Kidney epithelial cell (primary cell): ENCODE measurements at regions not wholly inside any gene's neighbourhood (a gene's known extent, or its start where the extent isn't known, plus 50 kb on each side); places are given as distances from the start of the nearest gene placed in this dataset.

ENCODE experiments used
- DNase-seq: peaks from one replicate; pipeline ENCODE4 v3.0.0-alpha.2; 2010; ENCODE audit warnings: low read depth
- H3K27me3 ChIP-seq: 2 replicates; pipeline ENCODE4 v1.6.0; 2011; ENCODE audit warnings: low read length; ENCODE audit not compliant: control insufficient read depth, insufficient read depth
- H3K36me3 ChIP-seq: 2 replicates; pipeline ENCODE4 v1.5.1; 2011; ENCODE audit warnings: low read length; ENCODE audit not compliant: control insufficient read depth, insufficient read depth
- H3K4me3 ChIP-seq: 2 replicates; pipeline ENCODE4 v1.5.1; 2011; ENCODE audit warnings: low read depth, mild to moderate bottlenecking, control low read depth, low read length
- CTCF ChIP-seq: IDR thresholded peaks from 2 replicates; pipeline ENCODE4 v1.5.1; 2011; ENCODE audit warnings: mild to moderate bottlenecking, moderate library complexity, low read length, control low read depth, inconsistent platforms; ENCODE audit not compliant: insufficient read depth, poor library complexity, severe bottlenecking

GRCh38 chr5:152255411-152255810, 149.7 kb downstream of the NMUR2 start:
- Histone ChIP-seq H3K4me3 (no peak overlapping the region), H3K27me3 (no peaks in the 10 kb centered on the region), H3K36me3 (no peaks in the 10 kb centered on the region)
- DNase-seq, result no peak
- TF ChIP-seq CTCF, result no peak

GRCh38 chr5:152247850-152248385, 157.2 kb downstream of the NMUR2 start:
- Histone ChIP-seq H3K27me3 (no peaks in the 10 kb centered on the region), H3K36me3 (no peaks in the 10 kb centered on the region), H3K4me3 (no peak overlapping the region)
- TF ChIP-seq CTCF, result no peak
- no peak for DNase-seq

GRCh38 chr5:152246401-152246800, 158.7 kb downstream of the NMUR2 start:
- Histone ChIP-seq H3K36me3 (no peaks in the 10 kb centered on the region), H3K27me3 (no peaks in the 10 kb centered on the region), H3K4me3 (no peak overlapping the region)
- no peak for DNase-seq
- TF ChIP-seq CTCF, result no peak

GRCh38 chr5:152237531-152237930, 167.5 kb downstream of the NMUR2 start:
- Histone ChIP-seq H3K27me3 (no peaks in the 10 kb centered on the region), H3K4me3 (no peak overlapping the region), H3K36me3 (no peaks in the 10 kb centered on the region)
- no peak for TF ChIP-seq CTCF
- DNase-seq, result no peak

- no peak for DNase-seq
- H3K36me3 ChIP-seq, result no peaks in the 10 kb centered on the region
These were observed 178.9 kb downstream of the NMUR2 start for GRCh38 chr5:152226191-152226590.

More at GRCh38 chr5:152226191-152226590, 178.9 kb downstream of the NMUR2 start:
- Histone ChIP-seq H3K4me3 (no peak overlapping the region), H3K27me3 (no peaks in the 10 kb centered on the region)
- no peak for TF ChIP-seq CTCF
